Fibroblast of lung (primary cell): ENCODE measurements at regions not wholly inside any gene's neighbourhood (a gene's known extent, or its start where the extent isn't known, plus 50 kb on each side); places are given as distances from the start of the nearest gene placed in this dataset.

ENCODE experiments used
- DNase-seq, 2 donors: peaks; one replicate each; pipeline versions ENCODE4 v3.0.0 to v3.0.0-alpha.2; 2010; ENCODE audit warnings: low read depth in 2 of 2
- H2AFZ ChIP-seq: 2 replicates; pipeline ENCODE4 v1.5.1; 2012; ENCODE audit warnings: low read length, control low read depth, inconsistent platforms
- H3K27ac ChIP-seq: 2 replicates; pipeline ENCODE4 v1.5.1; 2011; ENCODE audit warnings: low read length, control low read depth; ENCODE audit not compliant: insufficient read depth
- H3K27me3 ChIP-seq: 2 replicates; pipeline ENCODE4 v1.5.1; 2011; ENCODE audit warnings: mild to moderate bottlenecking, low read length; ENCODE audit not compliant: control insufficient read depth, insufficient read depth
- H3K36me3 ChIP-seq: 2 replicates; pipeline ENCODE4 v1.5.1; 2011; ENCODE audit warnings: low read length; ENCODE audit not compliant: control insufficient read depth, insufficient read depth
- H3K4me1 ChIP-seq: 2 replicates; pipeline ENCODE4 v1.5.1; 2011; ENCODE audit warnings: low read length; ENCODE audit not compliant: control insufficient read depth, insufficient read depth; ENCODE audit errors: extremely low read depth
- H3K4me2 ChIP-seq: 2 replicates; pipeline ENCODE4 v1.5.1; 2011; ENCODE audit warnings: low read length, control low read depth; ENCODE audit not compliant: insufficient read depth; ENCODE audit errors: extremely low read depth
- H3K4me3 ChIP-seq, 4 experiments: fragments of 200-600 bp in 1 of 4; sonication (generic) in 1 of 4; replicated peaks in 1 of 4; 2 replicates each; pipeline ENCODE4 v1.5.1; 2011 to 2016; ENCODE audit warnings: low read length in 4 of 4, low read depth in 3 of 4, mild to moderate bottlenecking in 3 of 4, control low read depth in 2 of 4, inconsistent platforms in 1 of 4, mixed read lengths in 1 of 4; ENCODE audit not compliant: insufficient read depth in 1 of 4; ENCODE audit errors: control extremely low read depth in 1 of 4
- H3K79me2 ChIP-seq: 2 replicates; pipeline ENCODE4 v1.5.1; 2012; ENCODE audit warnings: mild to moderate bottlenecking, low read length, inconsistent platforms; ENCODE audit not compliant: control insufficient read depth, insufficient read depth
- H3K9ac ChIP-seq: 2 replicates; pipeline ENCODE4 v1.5.1; 2011; ENCODE audit warnings: mild to moderate bottlenecking, low read length, control low read depth; ENCODE audit not compliant: insufficient read depth
- H3K9me3 ChIP-seq: 2 replicates; pipeline ENCODE4 v1.5.1; 2012; ENCODE audit warnings: low read depth, low read length; ENCODE audit not compliant: control insufficient read depth, insufficient read depth
- H4K20me1 ChIP-seq: 2 replicates; pipeline ENCODE4 v1.5.1; 2011; ENCODE audit warnings: low read length; ENCODE audit not compliant: control insufficient read depth, insufficient read depth; ENCODE audit errors: extremely low read depth
- CTCF ChIP-seq, 2 donors: IDR thresholded peaks in 1 of 2; conservative IDR thresholded peaks in 1 of 2; 1 replicate in 1 of 2; 2 replicates in 1 of 2; pipeline ENCODE4 v1.5.1; 2011 to 2012; ENCODE audit warnings: low read length in 2 of 2, control low read depth in 1 of 2, inconsistent platforms in 1 of 2, low read depth in 1 of 2, mild to moderate bottlenecking in 1 of 2
- EZH2 ChIP-seq: IDR thresholded peaks from 2 replicates; pipeline ENCODE4 v1.5.1; 2012; ENCODE audit warnings: low read length, control low read depth, mild to moderate bottlenecking; ENCODE audit errors: missing control alignments

GRCh38 chr12:127381043-127381668, 885.8 kb upstream of the TMEM132C start:
- H2AFZ ChIP-seq: peak overlapping the region; percentile 60
- no peaks in the 10 kb centered on the region for H3K9me3 ChIP-seq
- H3K27ac ChIP-seq: no peak overlapping the region
- DNase-seq: peak in 1 of 2 donors; percentile 34
- peak overlapping the region; percentile 8 to 58 (median 42) for H3K4me3 ChIP-seq
- no peaks in the 10 kb centered on the region for H3K79me2 ChIP-seq
- no peaks in the 10 kb centered on the region for H3K36me3 ChIP-seq
- no peak overlapping the region for H3K9ac ChIP-seq
- no peaks in the 10 kb centered on the region for H3K4me1 ChIP-seq
- H4K20me1 ChIP-seq: no peaks in the 10 kb centered on the region
- H3K27me3 ChIP-seq: no peaks in the 10 kb centered on the region
- TF ChIP-seq CTCF (conservative IDR thresholded peaks at IDR 0.05 in 1 of 2, IDR thresholded peaks at IDR 0.05 in 1 of 2; ENCODE audit: low read depth in 1 of 2, low read length in 2 of 2): peak; percentile 53 to 94
- TF ChIP-seq EZH2: no peak
- peak overlapping the region; percentile 79 for H3K4me2 ChIP-seq

GRCh38 chr12:127381681-127382080, 885.3 kb upstream of the TMEM132C start:
- Histone ChIP-seq H3K9ac (no peak overlapping the region), H3K9me3 (no peaks in the 10 kb centered on the region), H3K4me2 (no peak overlapping the region), H3K27ac (no peak overlapping the region), H2AFZ (no peak overlapping the region), H3K79me2 (no peaks in the 10 kb centered on the region), H3K36me3 (no peaks in the 10 kb centered on the region), H3K27me3 (no peaks in the 10 kb centered on the region), H3K4me1 (no peaks in the 10 kb centered on the region), H4K20me1 (no peaks in the 10 kb centered on the region), H3K4me3 (no peak overlapping the region)
- peak in 1 of 2 donors; percentile 81 for DNase-seq
- TF ChIP-seq CTCF (conservative IDR thresholded peaks at IDR 0.05 in 1 of 2, IDR thresholded peaks at IDR 0.05 in 1 of 2; ENCODE audit: low read depth in 1 of 2, low read length in 2 of 2) (no peak), EZH2 (no peak)

GRCh38 chr12:127383281-127383680, 883.7 kb upstream of the TMEM132C start:
- no peak overlapping the region for H3K4me3 ChIP-seq
- H3K4me2 ChIP-seq: peak overlapping the region; percentile 8
- no peak overlapping the region for H3K27ac ChIP-seq
- H3K27me3 ChIP-seq: no peaks in the 10 kb centered on the region
- H3K79me2 ChIP-seq: no peaks in the 10 kb centered on the region
- no peak for TF ChIP-seq EZH2
- peak overlapping the region; percentile 1 for H3K9ac ChIP-seq
- H3K9me3 ChIP-seq: no peaks in the 10 kb centered on the region
- peak in 1 of 2 donors; percentile 88 for DNase-seq
- no peaks in the 10 kb centered on the region for H3K4me1 ChIP-seq
- H2AFZ ChIP-seq: no peak overlapping the region
- no peaks in the 10 kb centered on the region for H4K20me1 ChIP-seq
- no peaks in the 10 kb centered on the region for H3K36me3 ChIP-seq
